GM20000 (cell line): ENCODE measurements at regions not wholly inside any gene's neighbourhood (a gene's known extent, or its start where the extent isn't known, plus 50 kb on each side); places are given as distances from the start of the nearest gene placed in this dataset.

Experiments used
- DNase-seq: peaks from one replicate; pipeline ENCODE4 v3.0.0; 2012; ENCODE audit warnings: low spot score
- CTCF ChIP-seq: IDR thresholded peaks from 2 replicates; pipeline ENCODE4 v1.5.1; 2012; ENCODE audit warnings: mild to moderate bottlenecking, control low read depth; ENCODE audit errors: extremely low read depth, missing control alignments

GRCh38 chr14:29126865-29127264 lies 360.3 kb downstream of the FOXG1 start:
- TF ChIP-seq CTCF, result no peak
- no peak for DNase-seq

GRCh38 chr14:29140016-29140415 lies 373.4 kb downstream of the FOXG1 start:
- no peak for TF ChIP-seq CTCF
- no peak for DNase-seq

- no peak for DNase-seq
- no peak for TF ChIP-seq CTCF
Measured at GRCh38 chr14:29144621-29145020, 378.0 kb downstream of the FOXG1 start.

- TF ChIP-seq CTCF, result no peak
- no peak for DNase-seq
Measured at GRCh38 chr14:29148221-29148620, 381.6 kb downstream of the FOXG1 start.

- no peak for TF ChIP-seq CTCF
- no peak for DNase-seq
Measured at GRCh38 chr14:29149798-29150197, 383.2 kb downstream of the FOXG1 start.

GRCh38 chr14:29150659-29151058 lies 384.1 kb downstream of the FOXG1 start:
- TF ChIP-seq CTCF, result no peak
- DNase-seq, result no peak

GRCh38 chr14:29156096-29156495 lies 389.5 kb downstream of the FOXG1 start:
- DNase-seq, result no peak
- no peak for TF ChIP-seq CTCF
